Astrocyte of the spinal cord (primary cell): ENCODE measurements at regions not wholly inside any gene's neighbourhood (a gene's known extent, or its start where the extent isn't known, plus 50 kb on each side); places are given as distances from the start of the nearest gene placed in this dataset.

Experiments
- DNase-seq: peaks from one replicate; pipeline ENCODE4 v3.0.0; 2011; ENCODE audit warnings: low read depth, low spot score
- H3K4me3 ChIP-seq: 2 replicates; pipeline ENCODE4 v1.5.1; 2011; ENCODE audit warnings: low read depth, mild to moderate bottlenecking, low read length, moderate library complexity
- CTCF ChIP-seq: IDR thresholded peaks from 2 replicates; pipeline ENCODE4 v1.5.1; 2012; ENCODE audit warnings: low read depth, mild to moderate bottlenecking, low read length, inconsistent platforms
- in situ Hi-C: cut with HindIII; loops from 2 replicates; pipeline ENCODE4 v1.10.0; 2017; ENCODE audit warnings: low sequenced_read_pairs

- no peak for TF ChIP-seq CTCF
- no peak overlapping the region for H3K4me3 ChIP-seq
- DNase-seq: no peak
- in situ Hi-C loops: no loop called here
Measured at GRCh38 chr22:48513929-48514328, 1313.7 kb downstream of the BRD1 start.

- no peak for TF ChIP-seq CTCF
- no peak overlapping the region for H3K4me3 ChIP-seq
- no peak for DNase-seq
- in situ Hi-C loops: no loop called here
Measured at GRCh38 chr22:48513446-48513845, 1314.2 kb downstream of the BRD1 start.

GRCh38 chr22:48511781-48512327, 1315.8 kb downstream of the BRD1 start:
- TF ChIP-seq CTCF: no peak
- in situ Hi-C loops: no loop called here
- no peak overlapping the region for H3K4me3 ChIP-seq
- no peak for DNase-seq

- TF ChIP-seq CTCF: no peak
- no peak overlapping the region for H3K4me3 ChIP-seq
- DNase-seq: no peak
- in situ Hi-C loops: no loop called here
Measured at GRCh38 chr22:48511211-48511610, 1316.5 kb downstream of the BRD1 start.

GRCh38 chr22:48510599-48510998, 1317.1 kb downstream of the BRD1 start:
- DNase-seq: no peak
- no peak for TF ChIP-seq CTCF
- no peak overlapping the region for H3K4me3 ChIP-seq
- in situ Hi-C loops: no loop called here

GRCh38 chr22:48507595-48508350, 1319.9 kb downstream of the BRD1 start:
- H3K4me3 ChIP-seq: no peak overlapping the region
- in situ Hi-C loops: no loop called here
- no peak for DNase-seq
- TF ChIP-seq CTCF: no peak
